ENCODE measurements at regions not wholly inside any gene's neighbourhood (a gene's known extent, or its start where the extent isn't known, plus 50 kb on each side); places are given as distances from the start of the nearest gene placed in this dataset.

DNA sequence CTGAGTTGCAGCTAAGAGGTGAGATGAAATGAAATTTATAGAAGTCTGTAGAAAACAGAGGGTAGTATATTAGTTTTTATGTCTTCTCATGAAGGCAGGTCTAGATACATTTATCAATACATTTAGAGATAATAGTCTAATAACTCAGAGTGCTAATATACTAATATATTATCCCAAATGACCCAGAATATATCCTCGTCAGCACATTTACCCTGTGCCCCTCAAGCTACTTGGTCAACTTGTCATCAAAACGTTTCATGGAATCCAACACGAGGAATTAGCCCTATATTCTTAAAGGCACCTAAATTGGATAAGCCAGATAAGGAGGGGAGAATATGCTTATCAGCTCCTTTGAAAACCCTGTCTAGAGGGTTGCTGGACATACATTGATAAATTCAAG is 415.1 kb upstream of the LRRTM1 start:
- Histone ChIP-seq H3K27me3 (ENCODE audit: control insufficient read depth, insufficient read depth, low read length) (no peaks in the 10 kb centered on the region), H3K4me3 (ENCODE audit: low read length in 3 of 3) (no peak overlapping the region), H3K27ac (ENCODE audit: low read depth in 2 of 2, low read length in 2 of 2) (no peak overlapping the region), H3K4me1 (ENCODE audit: control insufficient read depth in 2 of 3, insufficient read depth in 2 of 3, low read depth in 1 of 3, low read length in 3 of 3) (peaks cover 0 to 7% (median 0%) of the 10 kb centered on the region in 3 donors), H3K9me3 (ENCODE audit: control insufficient read depth in 2 of 3, insufficient read depth in 1 of 3, low read length in 3 of 3) (no peaks in the 10 kb centered on the region), H3K36me3 (ENCODE audit: control insufficient read depth in 2 of 3, insufficient read depth in 3 of 3, low read length in 3 of 3) (no peaks in the 10 kb centered on the region), H3K9ac (ENCODE audit: low read length in 3 of 3) (no peak overlapping the region)
- TF ChIP-seq, protein P1, sequence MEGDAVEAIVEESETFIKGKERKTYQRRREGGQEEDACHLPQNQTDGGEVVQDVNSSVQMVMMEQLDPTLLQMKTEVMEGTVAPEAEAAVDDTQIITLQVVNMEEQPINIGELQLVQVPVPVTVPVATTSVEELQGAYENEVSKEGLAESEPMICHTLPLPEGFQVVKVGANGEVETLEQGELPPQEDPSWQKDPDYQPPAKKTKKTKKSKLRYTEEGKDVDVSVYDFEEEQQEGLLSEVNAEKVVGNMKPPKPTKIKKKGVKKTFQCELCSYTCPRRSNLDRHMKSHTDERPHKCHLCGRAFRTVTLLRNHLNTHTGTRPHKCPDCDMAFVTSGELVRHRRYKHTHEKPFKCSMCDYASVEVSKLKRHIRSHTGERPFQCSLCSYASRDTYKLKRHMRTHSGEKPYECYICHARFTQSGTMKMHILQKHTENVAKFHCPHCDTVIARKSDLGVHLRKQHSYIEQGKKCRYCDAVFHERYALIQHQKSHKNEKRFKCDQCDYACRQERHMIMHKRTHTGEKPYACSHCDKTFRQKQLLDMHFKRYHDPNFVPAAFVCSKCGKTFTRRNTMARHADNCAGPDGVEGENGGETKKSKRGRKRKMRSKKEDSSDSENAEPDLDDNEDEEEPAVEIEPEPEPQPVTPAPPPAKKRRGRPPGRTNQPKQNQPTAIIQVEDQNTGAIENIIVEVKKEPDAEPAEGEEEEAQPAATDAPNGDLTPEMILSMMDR (IDR thresholded peaks at IDR 0.05; ENCODE audit: borderline replicate concordance, extremely low read depth, insufficient read depth): no peak
- intact Hi-C loops (cut with DNase I): no loop called here
- FAIRE-seq (no peak), DNase-seq (no peak)

DNA sequence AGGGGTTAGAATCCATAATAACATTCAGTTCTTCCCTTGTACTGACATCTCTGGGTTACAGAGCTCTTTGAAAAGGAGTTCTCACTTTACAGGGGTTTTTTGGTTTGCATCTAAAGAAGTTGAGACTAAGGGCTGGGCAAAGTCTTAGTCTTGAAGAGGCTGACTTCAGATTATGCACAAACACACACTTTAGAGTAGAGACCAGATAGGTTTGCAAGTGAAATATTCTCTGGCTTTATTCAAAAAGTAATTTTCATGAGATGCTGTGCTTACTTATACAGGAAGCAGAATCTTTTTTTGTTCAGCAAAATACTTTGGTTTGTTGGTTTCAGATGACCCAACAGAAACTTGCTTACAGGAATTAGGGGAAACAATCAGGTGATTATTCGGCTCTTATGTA is 410.9 kb upstream of the LRRTM1 start:
- Histone ChIP-seq H3K27ac (ENCODE audit: low read depth in 2 of 2, low read length in 2 of 2) (no peak overlapping the region), H3K36me3 (ENCODE audit: control insufficient read depth in 2 of 3, insufficient read depth in 3 of 3, low read length in 3 of 3) (no peaks in the 10 kb centered on the region), H3K4me3 (ENCODE audit: low read length in 3 of 3) (no peak overlapping the region), H3K27me3 (ENCODE audit: control insufficient read depth, insufficient read depth, low read length) (no peaks in the 10 kb centered on the region), H3K4me1 (ENCODE audit: control insufficient read depth in 2 of 3, insufficient read depth in 2 of 3, low read depth in 1 of 3, low read length in 3 of 3) (no peaks in the 10 kb centered on the region), H3K9ac (ENCODE audit: low read length in 3 of 3) (no peak overlapping the region), H3K9me3 (ENCODE audit: control insufficient read depth in 2 of 3, insufficient read depth in 1 of 3, low read length in 3 of 3) (no peaks in the 10 kb centered on the region)
- TF ChIP-seq, protein P1 (IDR thresholded peaks at IDR 0.05; ENCODE audit: borderline replicate concordance, extremely low read depth, insufficient read depth): no peak
- DNase-seq (no peak), FAIRE-seq (no peak)
- intact Hi-C loops (cut with DNase I): no loop called here

DNA sequence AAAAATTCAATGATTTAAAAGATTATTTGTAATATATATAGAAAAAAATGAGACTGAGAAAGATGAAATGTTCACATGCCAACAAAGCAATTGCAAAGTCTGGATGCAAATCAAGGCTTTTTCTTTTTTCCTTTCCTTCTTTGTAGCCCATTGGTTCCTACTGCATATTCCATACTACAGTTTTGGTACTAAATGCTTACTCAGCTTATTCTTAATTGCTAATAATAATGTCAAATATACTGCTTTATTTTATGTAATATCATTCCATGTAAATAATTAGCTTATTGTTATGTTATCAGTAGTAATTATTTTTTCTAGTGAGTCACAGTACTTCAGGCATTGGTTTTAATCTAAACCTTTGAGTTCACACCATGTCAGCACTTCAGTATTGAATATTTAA is 407.4 kb upstream of the LRRTM1 start:
- H3K4me3 ChIP-seq (ENCODE audit: low read length in 3 of 3): no peak overlapping the region
- H3K9me3 ChIP-seq (ENCODE audit: control insufficient read depth in 2 of 3, insufficient read depth in 1 of 3, low read length in 3 of 3): no peaks in the 10 kb centered on the region
- no peak overlapping the region for H3K27ac ChIP-seq (ENCODE audit: low read depth in 2 of 2, low read length in 2 of 2)
- no peaks in the 10 kb centered on the region for H3K36me3 ChIP-seq (ENCODE audit: control insufficient read depth in 2 of 3, insufficient read depth in 3 of 3, low read length in 3 of 3)
- no peaks in the 10 kb centered on the region for H3K27me3 ChIP-seq (ENCODE audit: control insufficient read depth, insufficient read depth, low read length)
- TF ChIP-seq, protein P1 (IDR thresholded peaks at IDR 0.05; ENCODE audit: borderline replicate concordance, extremely low read depth, insufficient read depth): no peak
- DNase-seq (no peak), FAIRE-seq (no peak)
- no peak overlapping the region for H3K9ac ChIP-seq (ENCODE audit: low read length in 3 of 3)
- intact Hi-C loops (cut with DNase I): no loop called here
- no peaks in the 10 kb centered on the region for H3K4me1 ChIP-seq (ENCODE audit: control insufficient read depth in 2 of 3, insufficient read depth in 2 of 3, low read depth in 1 of 3, low read length in 3 of 3)

DNA sequence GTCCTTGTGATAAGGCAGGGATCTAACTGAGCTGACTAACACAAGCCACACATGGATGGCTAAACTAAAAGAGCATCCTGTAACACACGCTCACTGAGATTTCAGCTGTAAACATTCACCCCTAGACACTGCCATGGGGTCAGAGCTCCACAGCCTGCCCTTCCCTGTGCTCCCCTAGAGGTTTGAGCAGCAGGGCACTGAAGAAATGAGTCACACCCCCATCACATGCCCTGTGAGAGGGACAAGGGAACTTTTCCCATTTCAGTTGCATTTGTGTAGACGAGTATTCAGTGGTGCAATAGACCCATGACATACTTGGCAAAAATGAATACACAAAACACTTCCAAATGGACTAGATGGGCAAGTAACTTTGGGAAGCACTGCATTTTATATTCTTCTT is 402.4 kb upstream of the LRRTM1 start:
- no peaks in the 10 kb centered on the region for H3K27me3 ChIP-seq (ENCODE audit: control insufficient read depth, insufficient read depth, low read length)
- no peak for FAIRE-seq
- intact Hi-C loops (cut with DNase I): no loop called here

More for the DNA sequence above, 402.4 kb upstream of the LRRTM1 start:
- TF ChIP-seq, protein P1 (IDR thresholded peaks at IDR 0.05; ENCODE audit: borderline replicate concordance, extremely low read depth, insufficient read depth): no peak
- Histone ChIP-seq H3K9me3 (ENCODE audit: control insufficient read depth in 2 of 3, insufficient read depth in 1 of 3, low read length in 3 of 3) (no peaks in the 10 kb centered on the region), H3K9ac (ENCODE audit: low read length in 3 of 3) (no peak overlapping the region), H3K27ac (ENCODE audit: low read depth in 2 of 2, low read length in 2 of 2) (no peak overlapping the region), H3K4me1 (ENCODE audit: control insufficient read depth in 2 of 3, insufficient read depth in 2 of 3, low read depth in 1 of 3, low read length in 3 of 3) (no peaks in the 10 kb centered on the region), H3K36me3 (ENCODE audit: control insufficient read depth in 2 of 3, insufficient read depth in 3 of 3, low read length in 3 of 3) (no peaks in the 10 kb centered on the region), H3K4me3 (ENCODE audit: low read length in 3 of 3) (no peak overlapping the region)
- no peak for DNase-seq
